ENCODE measurements at regions not wholly inside any gene's neighbourhood (a gene's known extent, or its start where the extent isn't known, plus 50 kb on each side); places are given as distances from the start of the nearest gene placed in this dataset.
"Not testable (repeated sequence)": the region's sequence is repeated elsewhere in the genome, so short reads cannot be mapped to it uniquely, and the experiment has no call there.

DNA sequence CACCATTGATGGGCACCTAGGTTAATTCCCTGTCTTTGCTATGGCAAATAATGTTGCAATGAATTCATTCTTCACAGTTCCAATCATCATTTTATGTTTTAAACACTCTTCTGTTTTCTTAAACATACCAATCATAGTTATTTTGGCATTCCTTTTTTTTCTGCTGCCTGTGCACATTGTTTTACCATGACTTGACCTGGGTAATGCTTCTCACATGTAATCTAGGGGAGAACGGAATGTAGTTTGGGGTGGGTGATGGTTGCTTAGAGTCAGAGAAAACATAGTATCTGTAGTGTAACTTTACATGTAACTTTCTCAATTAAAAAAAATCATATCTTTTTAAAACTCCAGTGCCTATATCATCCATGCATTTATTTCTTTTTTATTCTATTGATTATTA is 1945.3 kb upstream of the RAG2 start:
- no peak for DNase-seq

DNA sequence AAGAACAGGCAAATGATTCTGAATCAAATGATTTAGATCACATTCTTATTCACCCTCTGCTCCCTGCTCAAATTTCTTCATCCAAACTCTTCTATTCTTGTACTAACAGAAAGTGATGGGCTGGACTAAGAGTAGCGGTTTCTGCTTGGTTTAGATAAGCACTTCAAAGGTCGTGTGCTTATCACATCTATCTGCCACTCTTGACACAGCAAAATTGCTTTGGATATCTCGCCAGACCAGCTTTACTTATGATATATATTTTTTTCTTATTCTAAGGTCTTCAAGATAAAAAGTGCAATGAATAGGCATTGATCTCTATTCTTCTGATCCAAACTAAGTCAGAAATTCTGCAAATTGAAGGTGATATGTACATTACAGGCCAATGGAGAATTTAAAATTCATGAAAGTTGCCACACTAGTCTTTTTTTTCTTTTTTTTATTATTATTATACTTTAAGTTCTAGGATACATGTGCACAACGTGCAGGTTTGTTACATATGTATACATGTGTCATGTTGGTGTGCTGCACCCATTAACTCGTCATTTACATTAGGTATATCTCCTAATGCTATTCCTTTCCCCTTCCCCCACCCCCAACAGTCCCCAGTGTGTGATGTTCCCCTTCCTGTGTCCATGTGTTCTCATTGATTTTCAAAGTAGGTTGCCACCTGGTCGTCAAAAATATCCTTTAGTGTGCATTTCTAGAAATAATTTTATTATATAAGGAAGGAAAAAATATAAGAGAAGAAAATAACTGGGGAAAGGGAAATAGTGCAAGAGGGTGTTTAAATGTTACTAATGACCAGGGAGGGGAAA is 1941.0 kb upstream of the RAG2 start:
- DNase-seq, result no peak

DNA sequence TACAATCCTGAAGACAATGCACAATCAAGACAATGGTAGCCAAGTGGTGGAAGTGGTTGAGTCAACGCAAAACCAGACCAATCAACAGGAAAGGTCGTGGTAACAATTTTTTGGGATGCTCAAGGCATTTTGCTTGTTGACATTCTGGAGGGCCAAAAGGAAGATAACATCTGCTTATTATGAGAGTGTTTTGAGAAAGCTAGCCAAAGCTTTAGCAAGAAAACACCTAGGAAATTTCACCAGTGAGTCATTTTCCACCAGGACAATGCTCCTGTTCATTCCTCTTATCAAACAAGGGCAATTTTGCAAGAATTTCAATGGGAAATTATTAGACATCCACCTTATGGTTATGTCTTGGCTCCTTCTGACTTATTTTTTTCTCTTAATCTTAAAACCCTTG is 1932.2 kb upstream of the RAG2 start:
- DNase-seq, result no peak

DNA sequence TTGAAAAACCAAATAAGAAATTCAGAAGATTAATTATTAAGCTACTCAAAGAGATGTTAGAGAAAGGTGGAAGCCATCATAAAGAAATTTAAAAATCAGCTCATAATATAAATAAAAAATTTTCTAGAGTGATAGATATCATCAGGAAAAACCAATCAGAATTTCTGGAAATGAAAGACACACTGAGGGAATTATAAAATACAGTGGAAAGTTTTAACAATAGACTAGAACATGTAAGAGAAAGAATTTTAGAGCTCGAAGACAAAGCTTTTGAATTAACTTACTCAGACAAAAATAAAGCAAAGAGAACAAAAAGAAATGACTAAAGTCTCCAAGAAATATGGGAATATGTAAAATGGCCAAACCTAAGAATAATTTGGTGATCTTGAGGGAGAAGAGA is 1926.9 kb upstream of the RAG2 start:
- no peak for DNase-seq

DNA sequence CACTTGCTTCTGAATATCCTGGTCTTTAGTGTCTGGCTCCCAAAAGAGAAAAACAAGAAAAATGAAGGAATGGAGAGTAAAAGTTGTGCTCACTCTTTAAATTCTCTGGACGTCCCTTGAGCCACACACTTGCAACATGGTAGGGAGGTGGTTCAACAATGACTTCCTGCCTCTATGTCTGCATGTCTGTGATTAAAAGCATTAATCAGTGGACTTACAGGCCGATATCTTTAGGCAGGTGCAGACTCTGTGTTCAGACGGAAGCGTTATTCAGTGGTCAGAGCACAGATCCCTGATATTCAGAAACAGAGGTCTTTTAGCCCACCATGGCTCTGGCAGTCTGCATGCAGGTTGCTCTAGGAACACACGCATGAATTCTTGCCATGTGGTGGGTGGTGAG is 1920.0 kb upstream of the RAG2 start:
- no peak for DNase-seq

DNA sequence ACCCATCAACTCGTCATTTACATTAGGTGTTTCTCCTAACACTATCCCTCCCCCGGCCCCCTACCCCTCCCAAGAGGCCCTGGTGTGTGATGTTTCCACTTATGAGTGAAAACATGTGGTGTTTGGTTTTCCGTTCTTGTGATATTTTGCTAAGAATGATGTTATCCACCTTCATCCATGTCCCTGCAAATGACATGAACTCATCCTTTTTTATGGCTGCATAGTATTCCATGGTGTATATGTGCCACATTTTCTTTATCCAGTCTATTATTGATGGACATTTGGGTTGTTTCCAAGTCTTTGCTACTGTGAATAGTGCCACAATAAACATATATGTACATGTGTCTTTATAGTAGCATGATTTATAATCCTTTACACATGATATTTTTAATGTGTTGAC is 1914.8 kb upstream of the RAG2 start:
- DNase-seq, result not testable (repeated sequence)

DNA sequence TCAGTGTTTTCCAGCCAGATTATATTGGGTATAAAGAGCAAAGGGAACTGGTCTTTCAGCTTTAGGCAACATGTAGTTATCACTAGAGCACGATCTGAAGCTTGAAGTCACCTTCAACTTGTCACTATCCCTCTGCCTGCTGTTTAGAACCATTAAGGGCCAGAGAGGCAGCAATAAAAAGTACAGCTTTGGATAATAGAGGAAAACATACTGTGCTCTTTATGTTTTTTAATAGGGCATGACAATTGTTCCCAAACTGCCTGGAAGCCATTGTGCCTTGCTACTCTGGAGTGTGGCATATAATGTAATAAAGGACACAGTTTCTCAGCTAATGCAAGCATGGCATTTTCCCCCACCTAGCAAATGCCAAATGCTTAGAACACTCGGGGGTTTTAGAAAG is 1912.0 kb upstream of the RAG2 start:
- no peak for DNase-seq

DNA sequence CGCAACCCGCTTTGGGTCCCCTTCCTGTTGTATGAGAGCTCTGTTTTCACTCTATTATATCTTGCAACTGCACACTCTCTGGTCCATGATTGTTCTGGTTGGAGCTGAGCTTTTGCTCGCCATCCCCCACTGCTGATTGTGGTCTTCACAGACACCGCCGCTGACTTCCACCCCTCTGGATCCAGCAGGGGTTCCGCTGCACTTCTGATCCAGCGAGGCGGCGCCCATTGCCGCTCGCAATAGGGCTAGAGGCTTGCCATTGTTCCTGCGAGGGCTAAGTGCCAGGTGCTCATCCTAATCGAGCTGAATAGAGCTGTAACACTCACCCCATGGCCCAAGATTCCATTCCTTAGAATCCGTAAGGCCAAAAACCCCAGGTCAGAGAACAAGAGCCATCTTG is 1905.8 kb upstream of the RAG2 start:
- DNase-seq, result no peak

DNA sequence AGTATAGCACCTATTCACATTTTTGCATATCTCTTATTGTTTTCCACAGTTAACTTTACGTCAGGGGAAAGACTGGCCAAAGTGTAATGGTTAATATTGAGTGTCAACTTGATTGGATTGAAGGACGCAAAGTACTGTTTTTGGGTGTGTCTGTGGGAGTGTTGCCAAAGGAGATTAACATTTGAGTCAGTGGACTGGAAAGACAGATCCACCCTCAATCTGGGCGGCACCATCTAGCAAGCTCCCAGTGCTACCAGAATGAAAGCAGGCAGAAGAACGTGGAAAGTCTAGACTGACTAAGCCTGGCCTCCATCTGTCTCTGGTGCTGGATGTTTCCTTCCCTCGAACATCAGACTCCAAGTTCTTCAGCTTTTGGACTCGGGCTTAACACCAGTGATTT is 1900.7 kb upstream of the RAG2 start:
- no peak for DNase-seq

DNA sequence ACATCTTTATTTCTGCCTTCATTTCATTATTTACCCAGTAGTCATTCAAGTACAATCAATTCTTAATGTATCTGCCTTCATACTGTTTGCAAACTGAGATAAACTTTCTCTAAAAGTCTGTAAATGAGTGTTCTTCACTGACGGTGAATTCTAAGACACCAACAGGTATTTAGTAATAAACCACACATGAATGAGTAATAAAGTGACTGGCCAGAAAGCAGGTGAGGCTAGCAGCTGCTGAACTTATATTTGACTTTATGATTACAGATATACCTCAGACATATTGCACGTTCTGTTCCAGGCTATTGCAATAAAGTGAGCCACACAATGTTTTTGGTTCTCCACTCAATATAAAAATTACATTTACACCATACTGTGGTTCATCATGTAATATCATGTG is 1894.0 kb upstream of the RAG2 start:
- no peak for DNase-seq

DNA sequence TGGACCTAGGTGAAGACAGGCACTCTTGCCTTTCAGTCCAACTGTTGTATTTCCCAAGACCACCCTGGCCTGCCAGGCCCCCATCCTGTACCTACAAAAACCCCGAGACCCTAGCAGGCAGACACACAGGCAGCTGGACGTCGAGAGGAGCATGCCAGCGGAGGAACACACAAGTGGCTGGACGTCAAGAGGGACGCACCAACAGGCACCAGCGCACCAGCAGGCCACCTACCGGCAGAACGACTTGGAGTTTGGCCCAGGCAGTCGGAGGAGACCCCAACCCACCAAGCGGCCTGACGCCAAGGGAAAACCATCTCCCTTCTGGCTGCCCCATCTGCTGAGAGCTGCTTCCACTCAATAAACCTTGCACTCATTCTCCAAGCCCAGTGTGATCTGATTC is 1883.4 kb upstream of the RAG2 start:
- DNase-seq, result no peak

DNA sequence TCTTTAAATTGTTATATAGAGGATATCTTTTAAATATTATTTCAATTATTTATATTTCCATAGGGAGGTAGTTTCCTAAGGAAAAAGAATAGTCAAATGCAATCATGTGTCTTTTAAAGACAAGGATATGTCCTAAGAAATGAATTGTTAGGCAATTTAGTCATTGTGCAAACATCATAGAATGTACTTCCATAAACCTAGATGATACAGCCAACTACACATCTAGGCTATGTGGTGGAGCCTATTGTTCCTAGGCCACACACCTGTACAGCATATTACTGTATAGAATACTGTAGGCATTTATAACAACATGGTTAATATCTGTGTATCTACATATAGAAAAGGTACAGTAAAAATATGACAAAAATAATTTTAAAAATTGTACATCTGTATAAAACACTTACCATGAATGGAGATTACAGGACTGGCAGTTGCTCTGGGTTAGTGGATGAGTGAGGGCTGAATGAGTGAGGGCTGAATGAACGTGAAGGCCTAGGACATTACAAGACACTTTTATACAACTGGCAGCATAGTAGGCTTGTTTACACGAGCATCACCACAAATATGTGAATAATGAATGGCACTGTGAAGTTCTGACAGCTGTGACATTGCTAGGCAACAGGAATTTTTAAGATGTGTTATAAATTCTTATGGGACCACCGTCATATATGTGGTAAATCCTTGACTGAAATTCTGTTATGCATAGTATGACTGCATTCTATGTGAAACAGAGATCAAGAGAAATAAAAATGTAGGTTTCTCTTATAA is 1879.0 kb upstream of the RAG2 start:
- no peak for DNase-seq

DNA sequence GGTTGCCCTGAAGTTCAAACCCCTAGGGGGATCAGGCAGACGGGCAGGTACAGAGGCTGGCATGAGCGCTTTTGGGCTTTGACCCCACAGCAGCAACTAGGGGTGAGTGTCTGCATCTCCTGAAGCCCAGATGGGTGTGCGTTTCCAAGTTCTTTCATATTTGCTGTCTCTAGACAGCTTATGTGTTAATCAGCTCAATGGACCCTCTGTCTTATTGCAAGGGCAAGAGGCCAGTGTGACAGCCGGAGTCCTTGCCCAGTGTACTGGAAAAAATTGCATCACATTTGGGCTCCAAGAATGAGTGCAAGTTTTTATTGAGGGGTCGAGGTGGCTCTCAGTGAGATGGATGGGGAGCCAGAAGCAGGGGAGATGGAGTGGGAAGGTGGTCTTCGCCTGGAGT is 1863.7 kb upstream of the RAG2 start:
- no peak for DNase-seq

DNA sequence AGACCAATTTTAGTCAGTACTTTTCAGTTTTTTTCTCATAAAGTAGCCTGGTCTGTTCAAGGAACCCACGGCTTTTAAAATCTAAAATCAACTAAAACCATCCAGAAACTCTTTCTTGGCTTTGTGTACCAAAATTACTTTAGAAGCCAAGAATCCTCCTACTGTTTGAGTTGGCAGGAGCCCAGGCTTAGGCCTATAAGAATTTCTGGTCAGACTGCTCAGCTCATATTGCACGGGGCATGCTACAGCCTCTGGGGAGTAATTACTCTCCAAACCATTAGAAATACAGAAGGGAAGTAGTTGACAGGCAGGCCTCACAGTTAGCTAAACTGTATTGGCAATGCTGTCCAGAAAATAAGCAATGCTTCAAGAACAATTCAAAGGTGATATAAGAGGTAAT is 1862.9 kb upstream of the RAG2 start:
- DNase-seq, result no peak

DNA sequence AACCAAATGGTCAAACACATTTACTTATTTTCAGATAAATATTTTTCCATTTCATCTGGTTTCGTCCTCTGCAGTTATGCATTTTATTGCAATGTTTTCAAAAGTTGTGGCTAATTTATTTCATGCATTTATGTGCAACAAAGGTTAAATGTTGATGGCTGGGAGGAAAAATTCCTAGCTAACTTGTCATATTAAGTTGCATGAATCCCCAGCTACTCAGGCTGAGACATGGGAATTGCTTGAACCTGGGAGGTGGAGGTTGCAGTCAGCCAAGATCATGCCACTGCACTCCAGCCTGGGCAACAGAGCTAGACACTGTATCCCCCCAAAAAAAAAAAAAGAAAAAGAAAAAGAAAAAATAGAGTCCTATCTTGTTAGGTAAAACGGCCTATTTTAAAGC is 1862.4 kb upstream of the RAG2 start:
- DNase-seq, result no peak

DNA sequence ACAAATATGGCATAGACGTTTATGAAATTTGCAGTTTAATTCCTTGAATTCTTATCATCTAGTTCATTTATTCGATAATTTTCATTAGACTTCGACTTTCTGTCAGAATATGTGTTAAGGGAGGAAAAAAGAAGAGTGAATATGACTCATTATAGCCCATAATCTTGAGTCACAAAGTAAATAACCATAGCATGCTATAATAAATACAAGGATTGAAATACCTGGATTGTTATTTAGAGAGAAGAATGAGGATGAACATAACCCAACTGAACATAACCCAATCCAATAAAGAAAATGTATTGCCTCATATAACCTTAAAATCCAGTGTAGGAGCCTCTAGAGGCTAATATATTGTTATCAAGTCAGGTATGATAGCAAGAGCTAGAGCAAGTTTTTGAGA is 1858.3 kb upstream of the RAG2 start:
- no peak for DNase-seq

DNA sequence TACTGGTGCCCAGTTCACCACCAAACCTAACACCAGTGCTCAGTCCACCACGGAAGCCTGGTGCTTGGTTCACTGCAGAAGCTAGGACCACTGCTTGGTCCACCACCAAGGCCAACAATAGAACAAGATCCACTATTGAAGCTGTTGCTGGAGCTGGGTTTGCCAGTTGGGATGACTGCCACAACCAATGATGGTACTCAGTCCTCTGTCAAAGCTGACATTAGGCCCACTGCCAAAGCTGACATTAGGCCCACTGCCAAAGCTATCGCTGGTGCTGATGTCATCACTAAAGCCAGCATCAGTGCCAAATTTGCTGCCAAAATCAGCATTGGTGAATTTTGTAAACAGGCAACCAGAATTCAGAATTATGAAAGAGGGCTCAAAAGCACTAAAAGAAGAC is 1850.2 kb upstream of the RAG2 start:
- DNase-seq, result no peak

DNA sequence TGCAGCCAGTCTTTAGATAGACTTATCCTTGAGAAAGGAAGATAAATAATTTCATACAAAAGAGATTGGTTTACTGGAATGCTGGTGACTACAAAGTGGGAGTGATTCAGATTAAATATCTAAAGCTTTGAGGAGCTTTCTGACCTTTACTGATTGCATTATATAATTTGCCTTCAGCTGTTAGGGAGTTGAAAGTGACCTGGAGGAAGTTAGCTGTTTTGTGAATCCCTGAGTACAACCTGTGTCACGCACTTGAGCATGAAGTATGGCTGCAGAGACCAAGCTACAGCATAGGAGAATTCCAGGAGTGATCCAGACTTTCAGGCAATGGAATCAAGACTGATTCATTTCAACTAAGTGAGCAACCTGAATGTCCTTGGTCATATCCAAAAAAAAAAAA is 1848.3 kb upstream of the RAG2 start:
- DNase-seq, result no peak

DNA sequence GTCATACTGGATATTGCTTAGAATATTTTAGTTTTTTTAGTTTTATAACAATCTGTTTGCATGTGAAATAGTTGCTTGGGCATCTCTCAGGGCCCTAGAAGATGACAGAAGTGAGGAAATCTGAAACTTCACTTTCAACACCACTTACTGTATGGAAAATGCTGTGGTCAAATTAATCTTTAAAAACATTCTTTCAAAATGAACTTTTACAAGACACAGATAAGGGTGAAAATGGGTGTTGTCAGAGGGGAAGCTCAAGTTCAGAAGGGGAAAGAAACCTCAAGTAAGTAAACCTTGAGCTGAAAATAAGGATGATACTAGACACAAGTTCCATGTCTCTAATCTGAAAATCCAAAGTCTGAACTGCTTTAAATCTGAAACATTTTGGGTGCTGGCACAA is 1840.1 kb upstream of the RAG2 start:
- DNase-seq, result no peak

DNA sequence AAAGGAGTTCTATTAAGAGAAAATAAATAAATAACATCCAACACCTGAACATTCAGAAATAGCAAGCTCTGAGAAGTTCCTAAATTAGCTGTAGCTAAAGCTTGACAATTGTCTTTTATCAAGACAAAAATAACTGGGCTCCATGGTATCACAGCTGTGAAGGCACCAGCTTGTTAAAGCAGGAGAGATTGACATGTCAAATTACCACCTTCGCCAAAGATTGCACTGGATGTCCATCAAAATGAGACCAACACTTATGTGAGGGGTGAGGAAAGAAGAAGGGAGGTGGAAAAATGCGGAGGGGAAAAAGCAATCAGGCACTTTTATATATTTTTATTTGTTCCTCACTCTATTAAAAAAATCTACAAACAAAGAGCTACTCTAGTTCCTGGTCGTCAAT is 1827.5 kb upstream of the RAG2 start:
- no peak for DNase-seq

DNA sequence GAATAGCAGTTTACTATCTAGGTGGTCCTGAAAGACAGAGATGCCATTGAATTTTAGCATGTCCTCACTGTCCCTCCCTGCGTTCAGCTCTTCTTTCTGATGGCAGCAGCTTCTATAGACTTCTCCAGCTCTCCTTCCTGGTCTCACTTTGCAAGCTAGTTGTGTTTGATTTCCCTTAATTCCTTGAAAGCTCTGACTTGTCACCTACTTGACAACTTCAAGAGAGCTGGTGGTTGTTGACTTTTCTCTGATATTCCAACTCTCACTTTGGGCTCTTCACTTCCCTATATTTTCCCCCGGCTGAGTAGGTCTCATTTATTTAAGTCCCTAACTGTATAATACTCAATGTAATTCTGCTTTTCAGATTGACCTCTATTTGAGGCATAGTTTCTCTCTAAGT is 1825.0 kb upstream of the RAG2 start:
- DNase-seq, result no peak

DNA sequence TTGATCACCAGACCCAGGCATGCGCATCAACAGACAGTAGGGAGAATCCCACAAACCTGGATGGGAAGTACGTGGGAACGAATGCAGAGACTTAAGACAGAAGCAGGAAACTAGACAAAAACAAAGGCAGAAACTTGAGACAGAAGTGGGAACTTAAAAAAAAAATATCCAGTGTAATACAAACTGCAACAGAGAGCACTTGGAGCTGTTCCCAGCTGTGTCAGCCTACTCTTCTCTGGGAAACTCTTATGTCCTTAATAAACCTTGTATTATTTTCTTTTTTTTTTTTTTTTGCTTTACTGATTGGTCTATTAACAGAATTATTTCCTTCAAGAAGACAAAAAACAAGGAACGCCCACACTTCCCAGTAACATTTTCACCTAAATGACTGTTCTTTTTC is 1818.1 kb upstream of the RAG2 start:
- DNase-seq, result no peak

DNA sequence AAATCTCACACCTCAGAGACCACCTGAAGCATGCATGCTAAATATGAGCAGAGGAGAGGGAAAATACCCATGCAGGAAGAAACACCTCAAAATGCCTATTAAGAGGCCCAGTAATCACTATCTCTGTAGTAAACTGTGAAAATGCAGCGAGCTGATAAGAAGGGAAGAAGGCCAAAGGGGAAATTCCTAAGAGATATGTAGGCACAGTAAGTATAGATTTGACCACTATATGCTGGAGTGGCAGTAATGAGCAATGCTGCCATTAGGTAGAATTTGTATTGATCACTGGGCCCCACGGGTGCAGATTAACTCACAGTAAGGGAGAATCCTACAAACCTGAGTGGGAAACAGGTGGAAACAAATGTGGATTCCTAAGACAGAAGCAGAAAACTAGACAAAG is 1813.1 kb upstream of the RAG2 start:
- DNase-seq, result no peak

DNA sequence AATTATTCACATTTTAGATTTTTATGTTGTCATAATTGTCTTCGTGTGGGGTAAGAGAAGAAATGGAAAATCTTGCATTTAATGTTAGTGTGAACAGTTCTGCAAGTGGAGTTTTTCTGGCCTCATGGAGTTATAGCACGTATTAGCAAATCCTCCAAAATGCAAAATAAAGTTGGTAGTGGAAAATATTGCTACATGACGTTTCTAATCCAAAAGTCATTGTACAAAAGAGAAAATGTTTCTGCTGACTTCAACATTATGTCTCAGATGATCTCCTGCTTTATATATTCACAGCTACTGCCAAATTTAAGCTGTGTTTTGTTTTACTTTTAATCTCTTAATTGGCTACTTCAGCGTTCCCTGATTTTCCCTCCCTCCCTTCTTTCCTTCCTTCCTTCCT is 1804.0 kb upstream of the RAG2 start:
- DNase-seq, result no peak

DNA sequence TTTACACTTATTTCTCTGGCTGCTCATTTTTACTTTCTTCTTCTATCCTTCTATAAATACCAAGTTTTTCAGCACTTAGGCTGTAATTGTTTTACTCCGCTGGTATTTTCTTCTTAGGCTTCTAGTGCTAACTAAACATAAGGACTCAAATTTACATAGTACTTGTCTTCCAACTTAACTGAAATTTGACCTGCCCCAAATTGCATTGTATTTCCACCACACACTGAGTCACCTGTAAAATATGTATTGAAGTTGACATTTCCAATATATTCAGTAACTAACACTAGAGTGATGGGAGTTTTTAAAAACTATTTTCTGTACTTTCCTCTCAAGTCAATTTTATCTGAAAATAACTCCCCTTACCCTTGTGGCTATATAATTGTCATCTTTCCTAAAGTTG is 1794.1 kb upstream of the RAG2 start:
- no peak for DNase-seq
